Mesothelial cell of epicardium (in vitro differentiated cells): ENCODE measurements at regions not wholly inside any gene's neighbourhood (a gene's known extent, or its start where the extent isn't known, plus 50 kb on each side); places are given as distances from the start of the nearest gene placed in this dataset.
"Not testable (repeated sequence)": the region's sequence is repeated elsewhere in the genome, so short reads cannot be mapped to it uniquely, and the experiment has no call there.

ENCODE experiments used
- DNase-seq, 2 experiments: peaks; one replicate each; pipeline ENCODE4 v3.0.0; 2021; ENCODE audit warnings: low spot score in 2 of 2; ENCODE audit not compliant: unreplicated experiment in 2 of 2
- H3K27ac Mint-ChIP-seq: 2 replicates; pipeline ENCODE4 v1.8.0; 2021; ENCODE audit warnings: mixed read lengths
- H3K27me3 Mint-ChIP-seq: 2 replicates; pipeline ENCODE4 v1.8.0; 2021; ENCODE audit warnings: low read depth, mixed read lengths
- H3K36me3 Mint-ChIP-seq: 2 replicates; pipeline ENCODE4 v1.8.0; 2021; ENCODE audit warnings: mixed read lengths
- H3K4me1 Mint-ChIP-seq: 2 replicates; pipeline ENCODE4 v1.8.0; 2021; ENCODE audit warnings: mixed read lengths
- H3K4me3 Mint-ChIP-seq: 2 replicates; pipeline ENCODE4 v1.8.0; 2021; ENCODE audit warnings: mild to moderate bottlenecking, moderate library complexity, mixed read lengths
- H3K9me3 Mint-ChIP-seq: 2 replicates; pipeline ENCODE4 v1.8.0; 2021; ENCODE audit warnings: mixed read lengths
- CTCF ChIP-seq: fragments of 200-600 bp; sonication (generic); IDR thresholded peaks from one replicate; pipeline ENCODE4 v1.5.0; 2021; ENCODE audit warnings: antibody characterized with exemption; ENCODE audit not compliant: unreplicated experiment

- peak overlapping the region; percentile 17 for H3K27ac Mint-ChIP-seq
- H3K4me3 Mint-ChIP-seq = no peak overlapping the region
- H3K36me3 Mint-ChIP-seq = no peaks in the 10 kb centered on the region
- no peaks in the 10 kb centered on the region for H3K27me3 Mint-ChIP-seq
- peaks cover 6% of the 10 kb centered on the region for H3K9me3 Mint-ChIP-seq
- DNase-seq = no peak
- peaks cover 47% of the 10 kb centered on the region for H3K4me1 Mint-ChIP-seq
- TF ChIP-seq CTCF = no peak
Measured at GRCh38 chr5:60538955-60539866, 160.8 kb downstream of the DEPDC1B start.

DNA sequence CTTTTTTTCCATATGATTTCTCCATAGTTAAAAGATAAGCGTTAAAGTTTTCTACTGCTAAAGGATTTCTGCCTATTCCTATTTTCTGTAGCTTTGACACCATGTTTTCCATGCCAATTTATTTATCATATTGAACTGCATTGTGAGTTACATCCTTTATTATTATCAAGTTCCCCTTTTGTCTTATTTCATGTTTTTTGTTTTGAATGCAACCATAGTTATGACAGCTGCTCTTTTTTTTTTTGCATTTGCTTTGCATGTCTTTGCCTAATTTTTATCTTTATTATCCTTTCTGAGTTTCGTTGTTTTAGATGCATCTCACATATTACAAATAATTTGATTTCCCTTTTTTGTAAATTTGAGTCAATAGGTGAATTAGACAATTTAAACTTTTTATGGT, 161.5 kb downstream of the DEPDC1B start:
- TF ChIP-seq CTCF = no peak
- peak overlapping the region; percentile 17 for H3K27ac Mint-ChIP-seq
- no peaks in the 10 kb centered on the region for H3K27me3 Mint-ChIP-seq
- H3K36me3 Mint-ChIP-seq = no peaks in the 10 kb centered on the region
- no peak overlapping the region for H3K4me3 Mint-ChIP-seq
- H3K4me1 Mint-ChIP-seq = peaks cover 42% of the 10 kb centered on the region
- DNase-seq = no peak
- H3K9me3 Mint-ChIP-seq = peaks cover 12% of the 10 kb centered on the region

DNA sequence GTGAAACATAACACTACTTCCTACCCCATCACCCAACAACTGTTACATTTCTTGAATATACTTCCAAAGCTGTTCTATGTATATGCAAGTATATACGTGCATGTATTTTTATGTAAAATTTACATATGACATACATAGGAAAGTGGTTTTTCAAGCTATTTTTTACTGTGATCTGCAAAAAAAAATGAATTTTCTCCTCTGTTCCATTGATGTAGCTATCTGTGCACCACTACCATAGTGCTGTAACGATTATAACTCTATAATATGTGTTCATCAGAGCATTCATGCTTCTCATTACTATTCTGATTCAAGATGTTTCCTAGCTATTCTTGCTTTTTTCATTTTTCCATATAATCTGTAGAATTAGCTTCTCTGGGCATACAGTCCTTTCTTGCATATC, 164.0 kb downstream of the DEPDC1B start:
- Mint-ChIP-seq H3K36me3 (no peaks in the 10 kb centered on the region), H3K27ac (no peak overlapping the region), H3K4me3 (no peak overlapping the region), H3K9me3 (peaks cover 12% of the 10 kb centered on the region), H3K27me3 (no peaks in the 10 kb centered on the region), H3K4me1 (peaks cover 32% of the 10 kb centered on the region)
- DNase-seq = no peak
- TF ChIP-seq CTCF = no peak

DNA sequence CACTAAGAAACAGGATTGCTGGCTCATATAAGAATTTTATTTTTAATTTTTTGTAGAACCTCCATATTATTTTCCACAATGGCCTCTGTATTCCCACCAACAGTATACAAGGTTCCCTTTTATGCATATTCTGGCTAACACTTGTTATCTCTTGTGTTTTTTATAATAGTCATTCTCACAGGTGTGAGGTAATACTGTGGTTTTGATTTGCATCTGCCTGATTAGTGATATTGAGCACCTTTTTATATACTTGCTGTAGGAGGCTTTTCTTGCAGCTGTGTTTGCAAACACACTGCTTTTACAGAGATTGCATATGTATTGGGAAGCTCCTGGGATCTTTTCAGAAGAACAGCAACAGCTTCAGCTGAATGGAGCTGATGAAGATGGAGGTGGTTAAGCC, 164.8 kb downstream of the DEPDC1B start:
- Mint-ChIP-seq H3K36me3 (no peaks in the 10 kb centered on the region), H3K27me3 (no peaks in the 10 kb centered on the region), H3K4me3 (no peak overlapping the region), H3K27ac (no peak overlapping the region), H3K9me3 (peaks cover 12% of the 10 kb centered on the region), H3K4me1 (peaks cover 28% of the 10 kb centered on the region)
- TF ChIP-seq CTCF = no peak
- DNase-seq = no peak

- DNase-seq = no peak
- Mint-ChIP-seq H3K9me3 (peaks cover 12% of the 10 kb centered on the region), H3K27me3 (no peaks in the 10 kb centered on the region), H3K36me3 (no peaks in the 10 kb centered on the region), H3K27ac (no peak overlapping the region), H3K4me3 (no peak overlapping the region), H3K4me1 (peaks cover 25% of the 10 kb centered on the region)
- TF ChIP-seq CTCF = no peak
Measured at GRCh38 chr5:60533789-60534188, 166.2 kb downstream of the DEPDC1B start.

DNA sequence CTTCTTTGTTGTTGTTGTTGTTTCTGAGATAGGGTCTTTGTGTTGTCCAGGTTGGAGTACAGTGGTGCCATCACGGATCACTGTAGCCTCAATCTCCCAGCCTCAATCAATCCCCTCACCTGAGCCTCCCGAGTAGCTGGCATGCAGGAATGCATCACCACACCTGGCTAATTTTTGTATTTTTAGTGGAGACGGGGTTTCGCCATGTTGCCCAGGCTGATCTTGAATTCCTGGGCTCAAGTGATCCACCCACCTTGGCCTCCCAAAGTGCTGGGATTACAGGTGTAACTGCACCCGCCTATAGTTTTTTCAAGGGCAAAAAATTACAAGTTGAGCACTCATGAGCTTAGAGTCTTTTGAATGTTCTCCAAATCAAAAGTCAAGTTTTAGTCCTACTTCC, 167.2 kb downstream of the DEPDC1B start:
- H3K27ac Mint-ChIP-seq, H3K36me3 Mint-ChIP-seq, H3K27me3 Mint-ChIP-seq, H3K4me3 Mint-ChIP-seq, DNase-seq: not testable (repeated sequence)
- Mint-ChIP-seq H3K9me3 (peaks cover 12% of the 10 kb centered on the region), H3K4me1 (peaks cover 23% of the 10 kb centered on the region)

DNA sequence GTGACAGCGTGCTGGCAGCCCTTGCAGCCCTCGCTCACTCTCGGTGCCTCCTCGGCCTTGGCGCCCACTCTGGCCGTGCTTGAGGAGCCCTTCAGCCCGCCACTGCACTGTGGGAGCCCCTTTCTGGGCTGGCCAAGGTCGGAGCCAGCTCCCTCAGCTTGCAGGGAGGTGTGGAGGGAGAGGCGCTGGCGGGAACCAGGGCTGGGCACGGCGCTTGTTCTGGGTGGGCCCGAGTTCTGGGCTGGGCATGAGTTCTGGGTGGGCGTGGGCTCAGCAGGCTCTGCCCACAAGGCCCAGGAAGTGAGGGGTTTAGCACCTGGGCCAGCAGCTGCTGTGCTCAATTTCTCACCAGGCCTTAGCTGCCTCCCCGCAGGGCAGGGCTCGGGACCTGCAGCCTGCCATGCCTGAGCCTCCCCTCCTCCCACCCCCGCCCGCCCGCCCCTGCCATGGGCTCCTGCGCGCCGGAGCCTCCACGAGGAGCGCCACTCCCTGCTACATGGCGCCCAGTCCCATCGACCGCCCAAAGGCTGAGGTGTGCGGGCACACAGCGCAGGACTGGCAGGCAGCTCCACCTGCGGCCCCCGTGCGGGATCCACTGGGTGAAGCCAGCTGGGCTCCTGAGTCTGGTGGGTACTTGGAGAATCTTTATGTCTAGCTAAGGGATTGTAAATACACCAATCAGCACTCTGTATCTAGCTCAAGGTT, 169.7 kb downstream of the DEPDC1B start:
- DNase-seq, H3K4me3 Mint-ChIP-seq, H3K36me3 Mint-ChIP-seq, H3K27me3 Mint-ChIP-seq, H3K27ac Mint-ChIP-seq: not testable (repeated sequence)
- peaks cover 22% of the 10 kb centered on the region for H3K4me1 Mint-ChIP-seq
- peaks cover 12% of the 10 kb centered on the region for H3K9me3 Mint-ChIP-seq
